SK-N-SH treated with all-trans-retinoic acid at 6 μM for 48 hours (cell line): ENCODE measurements at regions not wholly inside any gene's neighbourhood (a gene's known extent, or its start where the extent isn't known, plus 50 kb on each side); places are given as distances from the start of the nearest gene placed in this dataset.

Source experiments
- ATAC-seq: fragments of 200-7000 bp; cut with Tn5 transposase; 3 replicates; pipeline ENCODE4 v1.9.1; 2020; ENCODE audit warnings: mild to moderate bottlenecking, moderate library complexity
- BACH2 ChIP-seq: fragments of 250-450 bp; sonication (Bioruptor Pico); IDR thresholded peaks from 2 replicates; pipeline ENCODE4 v1.9.0; 2021; ENCODE audit warnings: mild to moderate bottlenecking, borderline replicate concordance
- CREB5 ChIP-seq: fragments of 250-450 bp; sonication (Bioruptor Pico); IDR thresholded peaks from 2 replicates; pipeline ENCODE4 v1.5.1; 2020; ENCODE audit warnings: low read depth, mild to moderate bottlenecking, moderate library complexity
- CSDC2 ChIP-seq: fragments of 250-450 bp; sonication (Bioruptor Pico); IDR thresholded peaks from 2 replicates; pipeline ENCODE4 v1.5.0; 2020; ENCODE audit warnings: mild to moderate bottlenecking, moderate library complexity
- ESRRG ChIP-seq: fragments of 250-450 bp; sonication (Bioruptor Pico); IDR thresholded peaks from 2 replicates; pipeline ENCODE4 v1.6.1; 2021; ENCODE audit warnings: mild to moderate bottlenecking
- GLIS3 ChIP-seq: fragments of 250-450 bp; sonication (Bioruptor Pico); IDR thresholded peaks from 2 replicates; pipeline ENCODE4 v1.5.0; 2020; ENCODE audit warnings: mild to moderate bottlenecking, moderate library complexity
- ISL1 ChIP-seq: fragments of 250-450 bp; sonication (Bioruptor Pico); IDR thresholded peaks from 2 replicates; pipeline ENCODE4 v2.1.2; 2022; ENCODE audit warnings: mild to moderate bottlenecking, moderate library complexity
- OSR1 ChIP-seq: fragments of 250-450 bp; sonication (Bioruptor Pico); IDR thresholded peaks from 2 replicates; pipeline ENCODE4 v1.8.0; 2022; ENCODE audit warnings: moderate library complexity, mild to moderate bottlenecking, inconsistent platforms
- PPARA ChIP-seq: fragments of 250-450 bp; sonication (Bioruptor Pico); IDR thresholded peaks from 2 replicates; pipeline ENCODE4 v1.5.0; 2020; ENCODE audit warnings: mild to moderate bottlenecking, borderline replicate concordance
- SNAI2 ChIP-seq: fragments of 250-450 bp; sonication (Bioruptor Pico); IDR thresholded peaks from 2 replicates; pipeline ENCODE4 v1.5.0; 2020; ENCODE audit warnings: mild to moderate bottlenecking, moderate library complexity
- TOX ChIP-seq: fragments of 250-450 bp; sonication (Bioruptor Pico); IDR thresholded peaks from 2 replicates; pipeline ENCODE4 v1.8.0; 2021; ENCODE audit warnings: mild to moderate bottlenecking, moderate library complexity, borderline replicate concordance
- TSHZ2 ChIP-seq: fragments of 250-450 bp; sonication (Bioruptor Pico); IDR thresholded peaks from 2 replicates; pipeline ENCODE4 v1.5.0; 2020; ENCODE audit warnings: mild to moderate bottlenecking, moderate library complexity
- ZC3H10 ChIP-seq: fragments of 250-450 bp; sonication (Bioruptor Pico); IDR thresholded peaks from 2 replicates; pipeline ENCODE4 v1.5.1; 2021; ENCODE audit warnings: mild to moderate bottlenecking, moderate library complexity
- ZFP3 ChIP-seq: fragments of 250-450 bp; sonication (Bioruptor Pico); IDR thresholded peaks from 2 replicates; pipeline ENCODE4 v1.5.0; 2020; ENCODE audit warnings: mild to moderate bottlenecking, moderate library complexity
- ZFP30 ChIP-seq: fragments of 450-650 bp; formaldehyde crosslinking; IDR thresholded peaks from 2 replicates; pipeline ENCODE4 v1.5.0; 2022; ENCODE audit warnings: mild to moderate bottlenecking, moderate library complexity
- ZNF565 ChIP-seq: fragments of 450-650 bp; formaldehyde crosslinking; conservative IDR thresholded peaks from 2 replicates; pipeline ENCODE4 v1.5.0; 2020; ENCODE audit warnings: low read depth, mild to moderate bottlenecking, moderate library complexity
- ZNF70 ChIP-seq: fragments of 450-650 bp; formaldehyde crosslinking; IDR thresholded peaks from 2 replicates; pipeline ENCODE4 v1.5.0; 2020; ENCODE audit warnings: mild to moderate bottlenecking, moderate library complexity
- ZNF8 ChIP-seq: fragments of 450-650 bp; formaldehyde crosslinking; IDR thresholded peaks from 2 replicates; pipeline ENCODE4 v1.5.0; 2020; ENCODE audit warnings: mild to moderate bottlenecking, moderate library complexity
- TF ChIP-seq, protein P1 (sequence below): fragments of 250-450 bp; sonication (Bioruptor Pico); IDR thresholded peaks from 2 replicates; pipeline ENCODE4 v1.5.1; 2021; ENCODE audit warnings: mild to moderate bottlenecking, moderate library complexity
- TF ChIP-seq, protein P2 (sequence below): fragments of 250-450 bp; sonication (Bioruptor Pico); IDR thresholded peaks from 2 replicates; pipeline ENCODE4 v1.8.0; 2021; ENCODE audit warnings: low read depth, mild to moderate bottlenecking, moderate library complexity, borderline replicate concordance
- TF ChIP-seq, protein P3 (sequence below): fragments of 250-450 bp; sonication (Bioruptor Pico); IDR thresholded peaks from 2 replicates; pipeline ENCODE4 v1.8.0; 2020; ENCODE audit warnings: mild to moderate bottlenecking, moderate library complexity, borderline replicate concordance

DNA sequence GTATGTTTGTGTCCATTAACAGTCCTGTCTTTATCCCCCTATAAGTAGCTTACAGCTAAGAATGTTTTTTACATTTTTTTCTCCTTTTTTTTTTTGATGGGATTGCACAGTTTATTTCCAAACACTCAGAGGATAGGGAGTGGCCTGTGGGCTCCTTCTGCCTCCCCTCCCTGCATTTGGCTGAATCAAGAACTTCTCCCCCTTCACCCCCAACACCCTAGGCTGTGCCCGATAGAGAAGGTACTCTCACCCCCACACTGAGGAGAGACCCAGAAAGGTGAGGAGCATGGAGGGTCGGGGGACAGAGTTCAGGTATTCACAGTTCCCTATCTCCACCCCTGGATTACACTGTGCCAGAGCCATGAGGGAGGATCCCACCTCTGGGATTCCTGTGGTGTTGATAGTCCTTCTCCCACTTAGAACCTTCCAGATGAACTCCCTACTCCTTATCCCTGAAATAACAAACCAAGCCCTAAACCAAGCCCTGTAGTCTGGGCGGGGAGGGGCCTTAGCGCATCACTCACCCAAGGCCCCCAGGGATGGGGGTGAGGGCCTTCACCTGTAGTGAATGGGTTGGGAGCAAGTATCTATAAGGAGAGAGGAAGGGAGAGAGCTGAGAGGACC, 97.1 kb downstream of the ADAMTS15 start (continued):
- TF ChIP-seq, protein P1, sequence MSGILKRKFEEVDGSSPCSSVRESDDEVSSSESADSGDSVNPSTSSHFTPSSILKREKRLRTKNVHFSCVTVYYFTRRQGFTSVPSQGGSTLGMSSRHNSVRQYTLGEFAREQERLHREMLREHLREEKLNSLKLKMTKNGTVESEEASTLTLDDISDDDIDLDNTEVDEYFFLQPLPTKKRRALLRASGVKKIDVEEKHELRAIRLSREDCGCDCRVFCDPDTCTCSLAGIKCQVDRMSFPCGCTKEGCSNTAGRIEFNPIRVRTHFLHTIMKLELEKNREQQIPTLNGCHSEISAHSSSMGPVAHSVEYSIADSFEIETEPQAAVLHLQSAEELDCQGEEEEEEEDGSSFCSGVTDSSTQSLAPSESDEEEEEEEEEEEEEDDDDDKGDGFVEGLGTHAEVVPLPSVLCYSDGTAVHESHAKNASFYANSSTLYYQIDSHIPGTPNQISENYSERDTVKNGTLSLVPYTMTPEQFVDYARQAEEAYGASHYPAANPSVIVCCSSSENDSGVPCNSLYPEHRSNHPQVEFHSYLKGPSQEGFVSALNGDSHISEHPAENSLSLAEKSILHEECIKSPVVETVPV (CRISPR knock-in tag) = no peak
- TF ChIP-seq, protein P2, sequence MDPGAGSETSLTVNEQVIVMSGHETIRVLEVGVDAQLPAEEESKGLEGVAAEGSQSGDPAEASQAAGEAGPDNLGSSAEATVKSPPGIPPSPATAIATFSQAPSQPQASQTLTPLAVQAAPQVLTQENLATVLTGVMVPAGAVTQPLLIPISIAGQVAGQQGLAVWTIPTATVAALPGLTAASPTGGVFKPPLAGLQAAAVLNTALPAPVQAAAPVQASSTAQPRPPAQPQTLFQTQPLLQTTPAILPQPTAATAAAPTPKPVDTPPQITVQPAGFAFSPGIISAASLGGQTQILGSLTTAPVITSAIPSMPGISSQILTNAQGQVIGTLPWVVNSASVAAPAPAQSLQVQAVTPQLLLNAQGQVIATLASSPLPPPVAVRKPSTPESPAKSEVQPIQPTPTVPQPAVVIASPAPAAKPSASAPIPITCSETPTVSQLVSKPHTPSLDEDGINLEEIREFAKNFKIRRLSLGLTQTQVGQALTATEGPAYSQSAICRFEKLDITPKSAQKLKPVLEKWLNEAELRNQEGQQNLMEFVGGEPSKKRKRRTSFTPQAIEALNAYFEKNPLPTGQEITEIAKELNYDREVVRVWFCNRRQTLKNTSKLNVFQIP (CRISPR knock-in tag) = no peak
- no peak for TF ChIP-seq ZNF70

- TF ChIP-seq ESRRG = no peak
- no peak for TF ChIP-seq TOX (CRISPR knock-in tag)
- TF ChIP-seq ZNF565 (CRISPR knock-in tag) = no peak
- TF ChIP-seq PPARA = no peak
- no peak for TF ChIP-seq TSHZ2 (CRISPR knock-in tag)
- TF ChIP-seq ZFP3 (CRISPR knock-in tag) = no peak
- TF ChIP-seq GLIS3 = no peak
- no peak for TF ChIP-seq ZFP30
- no peak for TF ChIP-seq CSDC2 (CRISPR knock-in tag)
- TF ChIP-seq, protein P3, sequence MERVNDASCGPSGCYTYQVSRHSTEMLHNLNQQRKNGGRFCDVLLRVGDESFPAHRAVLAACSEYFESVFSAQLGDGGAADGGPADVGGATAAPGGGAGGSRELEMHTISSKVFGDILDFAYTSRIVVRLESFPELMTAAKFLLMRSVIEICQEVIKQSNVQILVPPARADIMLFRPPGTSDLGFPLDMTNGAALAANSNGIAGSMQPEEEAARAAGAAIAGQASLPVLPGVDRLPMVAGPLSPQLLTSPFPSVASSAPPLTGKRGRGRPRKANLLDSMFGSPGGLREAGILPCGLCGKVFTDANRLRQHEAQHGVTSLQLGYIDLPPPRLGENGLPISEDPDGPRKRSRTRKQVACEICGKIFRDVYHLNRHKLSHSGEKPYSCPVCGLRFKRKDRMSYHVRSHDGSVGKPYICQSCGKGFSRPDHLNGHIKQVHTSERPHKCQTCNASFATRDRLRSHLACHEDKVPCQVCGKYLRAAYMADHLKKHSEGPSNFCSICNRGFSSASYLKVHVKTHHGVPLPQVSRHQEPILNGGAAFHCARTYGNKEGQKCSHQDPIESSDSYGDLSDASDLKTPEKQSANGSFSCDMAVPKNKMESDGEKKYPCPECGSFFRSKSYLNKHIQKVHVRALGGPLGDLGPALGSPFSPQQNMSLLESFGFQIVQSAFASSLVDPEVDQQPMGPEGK = no peak
- TF ChIP-seq OSR1 = no peak
- TF ChIP-seq ZNF8 (CRISPR knock-in tag) = no peak
- TF ChIP-seq, protein P2 (CRISPR knock-in tag) = no peak
- TF ChIP-seq CREB5 (CRISPR knock-in tag) = no peak
- TF ChIP-seq ISL1 = no peak
- no peak for TF ChIP-seq BACH2 (CRISPR knock-in tag)
- no peak for TF ChIP-seq SNAI2 (CRISPR knock-in tag)
- ATAC-seq = no peak
These were observed 98.0 kb downstream of the ADAMTS15 start for GRCh38 chr11:130546438-130546837.

GRCh38 chr11:130546901-130547694, 98.7 kb downstream of the ADAMTS15 start:
- no peak for ATAC-seq
- TF ChIP-seq ZFP3 (CRISPR knock-in tag) = no peak
- no peak for TF ChIP-seq PPARA
- TF ChIP-seq, protein P2 (CRISPR knock-in tag) = no peak
- TF ChIP-seq, protein P3 = no peak
- no peak for TF ChIP-seq ISL1
- TF ChIP-seq ESRRG = no peak
- TF ChIP-seq BACH2 (CRISPR knock-in tag) = no peak
- no peak for TF ChIP-seq ZC3H10 (CRISPR knock-in tag)
- no peak for TF ChIP-seq TOX (CRISPR knock-in tag)
